ENCODE measurements at regions not wholly inside any gene's neighbourhood (a gene's known extent, or its start where the extent isn't known, plus 50 kb on each side); places are given as distances from the start of the nearest gene placed in this dataset.

GRCh38 chr14:61640158-61641136, 54.9 kb upstream of the HIF1A start:
- no peak for ATAC-seq
- Mint-ChIP-seq H3K27ac (no peak overlapping the region), H3K9me3 (peaks cover 2% of the 10 kb centered on the region), H3K4me3 (no peak overlapping the region), H3K4me1 (peaks cover 10% of the 10 kb centered on the region), H3K36me3 (peaks cover 10% of the 10 kb centered on the region)
- DNase-seq (ENCODE audit: low spot score in 2 of 2): no peak

- DNase-seq (ENCODE audit: low spot score in 2 of 2) (no peak), ATAC-seq (no peak)
- H3K4me3 Mint-ChIP-seq: no peak overlapping the region
- no peaks in the 10 kb centered on the region for H3K9me3 Mint-ChIP-seq
- no peak overlapping the region for H3K27ac Mint-ChIP-seq
- H3K36me3 Mint-ChIP-seq: no peaks in the 10 kb centered on the region
- H3K4me1 Mint-ChIP-seq: no peaks in the 10 kb centered on the region
These were observed 53.2 kb upstream of the HIF1A start for GRCh38 chr14:61641914-61642613.

- Mint-ChIP-seq H3K9me3 (no peaks in the 10 kb centered on the region), H3K4me1 (no peaks in the 10 kb centered on the region), H3K27ac (no peak overlapping the region), H3K4me3 (no peak overlapping the region), H3K36me3 (no peaks in the 10 kb centered on the region)
- ATAC-seq: no peak
- no peak for DNase-seq (ENCODE audit: low spot score in 2 of 2)
These were observed 52.7 kb upstream of the HIF1A start for GRCh38 chr14:61642614-61642982.

- Mint-ChIP-seq H3K9me3 (no peaks in the 10 kb centered on the region), H3K4me3 (no peak overlapping the region), H3K36me3 (no peaks in the 10 kb centered on the region), H3K27ac (no peak overlapping the region), H3K4me1 (peaks cover 5% of the 10 kb centered on the region)
- ATAC-seq (no peak), DNase-seq (ENCODE audit: low spot score in 2 of 2) (no peak)
These were observed 51.8 kb upstream of the HIF1A start for GRCh38 chr14:61643555-61643954.

GRCh38 chr14:61644175-61644574, 51.1 kb upstream of the HIF1A start:
- no peak overlapping the region for H3K27ac Mint-ChIP-seq
- no peaks in the 10 kb centered on the region for H3K9me3 Mint-ChIP-seq
- ATAC-seq (no peak), DNase-seq (ENCODE audit: low spot score in 2 of 2) (no peak)
- no peak overlapping the region for H3K4me3 Mint-ChIP-seq
- no peaks in the 10 kb centered on the region for H3K36me3 Mint-ChIP-seq
- peaks cover 5% of the 10 kb centered on the region for H3K4me1 Mint-ChIP-seq

GRCh38 chr14:61644834-61645233, 50.5 kb upstream of the HIF1A start:
- no peaks in the 10 kb centered on the region for H3K9me3 Mint-ChIP-seq
- H3K36me3 Mint-ChIP-seq: no peaks in the 10 kb centered on the region
- no peak overlapping the region for H3K27ac Mint-ChIP-seq

GRCh38 chr14:61645247-61645646, 50.1 kb upstream of the HIF1A start:
- Mint-ChIP-seq H3K4me1 (peaks cover 5% of the 10 kb centered on the region), H3K4me3 (no peak overlapping the region), H3K27ac (no peak overlapping the region)

More at GRCh38 chr14:61644834-61645233, 50.5 kb upstream of the HIF1A start:
- ATAC-seq (no peak), DNase-seq (ENCODE audit: low spot score in 2 of 2) (no peak)
- Mint-ChIP-seq H3K4me1 (peaks cover 5% of the 10 kb centered on the region), H3K4me3 (no peak overlapping the region)

More at GRCh38 chr14:61645247-61645646, 50.1 kb upstream of the HIF1A start:
- no peak for ATAC-seq
- DNase-seq (ENCODE audit: low spot score in 2 of 2): no peak
- Mint-ChIP-seq H3K36me3 (no peaks in the 10 kb centered on the region), H3K9me3 (no peaks in the 10 kb centered on the region)

Data from stimulated activated effector memory CD8-positive, alpha-beta T cell treated with anti-CD3 and anti-CD28 coated beads, Interleukin-12 subunit alpha, Interleukin-12 subunit beta, amount 100 ng/mL, for 72 hours (primary cell).